Neural cell (in vitro differentiated cells): ENCODE measurements at regions not wholly inside any gene's neighbourhood (a gene's known extent, or its start where the extent isn't known, plus 50 kb on each side); places are given as distances from the start of the nearest gene placed in this dataset.

Experiments
- H2AFZ ChIP-seq: fragments of 200-600, 300-800 bp; sonication (generic), shearing (Covaris generic); 2 replicates; pipeline ENCODE4 v1.6.0; 2014; ENCODE audit warnings: low read depth, mild to moderate bottlenecking, antibody characterized with exemption, low read length, moderate library complexity
- H3F3A ChIP-seq: fragments of 200-600 bp; shearing (Covaris generic); 2 replicates; pipeline ENCODE4 v1.6.1; 2016; ENCODE audit warnings: mild to moderate bottlenecking, moderate library complexity, mixed read lengths, antibody characterized with exemption, low read length; ENCODE audit not compliant: insufficient read depth, poor library complexity, severe bottlenecking
- H3K27ac ChIP-seq: fragments of 200-600, 300-800 bp; sonication (generic), shearing (Covaris generic); 2 replicates; pipeline ENCODE4 v1.5.1; 2014; ENCODE audit warnings: mild to moderate bottlenecking, low read length, moderate library complexity
- H3K27me3 ChIP-seq: fragments of 300-800, 200-600 bp; sonication (generic), shearing (Covaris generic); 2 replicates; pipeline ENCODE4 v1.6.0; 2014; ENCODE audit warnings: mild to moderate bottlenecking, low read depth, low read length, moderate library complexity; ENCODE audit not compliant: insufficient read depth
- H3K36me3 ChIP-seq: fragments of 300-800, 200-600 bp; sonication (generic), shearing (Covaris generic); 2 replicates; pipeline ENCODE4 v1.5.1; 2014; ENCODE audit warnings: mild to moderate bottlenecking, antibody characterized with exemption, low read length, moderate library complexity; ENCODE audit not compliant: insufficient read depth
- H3K4me2 ChIP-seq: fragments of 300-800, 200-600 bp; sonication (generic), shearing (Covaris generic); 2 replicates; pipeline ENCODE4 v1.6.0; 2014; ENCODE audit warnings: mild to moderate bottlenecking, low read length
- H3K4me3 ChIP-seq: fragments of 300-800, 200-600 bp; sonication (generic), shearing (Covaris generic); 2 replicates; pipeline ENCODE4 v1.5.1; 2014; ENCODE audit warnings: mild to moderate bottlenecking, low read length, moderate library complexity
- H3K79me2 ChIP-seq: fragments of 200-600 bp; shearing (Covaris generic); replicated peaks from 2 replicates; pipeline ENCODE4 v1.6.0; 2014; ENCODE audit warnings: mild to moderate bottlenecking, low read length, moderate library complexity; ENCODE audit not compliant: insufficient read depth
- H3K9ac ChIP-seq: fragments of 300-800, 200-600 bp; sonication (generic), shearing (Covaris generic); 2 replicates; pipeline ENCODE4 v1.6.1; 2016; ENCODE audit warnings: mild to moderate bottlenecking, low read length, mixed read lengths
- H3K9me2 ChIP-seq: fragments of 200-600 bp; shearing (Covaris generic); 2 replicates; pipeline ENCODE4 v1.6.1; 2016; ENCODE audit warnings: mild to moderate bottlenecking, low read length, mixed read lengths; ENCODE audit not compliant: insufficient read depth
- H3K9me3 ChIP-seq: fragments of 200-600, 300-800 bp; sonication (generic), shearing (Covaris generic); 2 replicates; pipeline ENCODE4 v1.6.1; 2016; ENCODE audit warnings: mild to moderate bottlenecking, mixed run types, low read length, moderate library complexity, mixed read lengths
- H4K20me1 ChIP-seq: fragments of 200-600 bp; shearing (Covaris generic); 2 replicates; pipeline ENCODE4 v1.6.1; 2016; ENCODE audit warnings: mild to moderate bottlenecking, mixed run types; ENCODE audit not compliant: insufficient read depth
- CTCF ChIP-seq: fragments of 450-650 bp; IDR thresholded peaks from 2 replicates; pipeline ENCODE4 v1.5.1; 2014; ENCODE audit warnings: antibody characterized with exemption, mild to moderate bottlenecking, moderate library complexity; ENCODE audit not compliant: poor library complexity, severe bottlenecking
- EP300 ChIP-seq: fragments of 450-650 bp; conservative IDR thresholded peaks from 2 replicates; pipeline ENCODE4 v1.6.1; 2014; ENCODE audit warnings: antibody characterized with exemption, mild to moderate bottlenecking, moderate library complexity; ENCODE audit not compliant: poor library complexity, severe bottlenecking
- MXI1 ChIP-seq: fragments of 450-650 bp; conservative IDR thresholded peaks from 2 replicates; pipeline ENCODE4 v1.6.1; 2014; ENCODE audit warnings: antibody characterized with exemption, mild to moderate bottlenecking; ENCODE audit not compliant: poor library complexity, severe bottlenecking
- POLR2AphosphoS5 ChIP-seq: IDR thresholded peaks from 2 replicates; pipeline ENCODE4 v1.6.1; 2012
- REST ChIP-seq: IDR thresholded peaks from 2 replicates; pipeline ENCODE4 v1.6.1; 2012; ENCODE audit warnings: borderline replicate concordance
- SMC3 ChIP-seq: fragments of 450-650 bp; conservative IDR thresholded peaks from 2 replicates; pipeline ENCODE4 v1.6.1; 2014; ENCODE audit warnings: antibody characterized with exemption, mild to moderate bottlenecking, moderate library complexity; ENCODE audit not compliant: poor library complexity

GRCh38 chr5:135135530-135136226 lies 101.7 kb upstream of the PITX1 start:
- Histone ChIP-seq H3K9ac (no peak overlapping the region), H3K79me2 (no peaks in the 10 kb centered on the region)

GRCh38 chr5:135134691-135135381 lies 100.8 kb upstream of the PITX1 start:
- H3F3A ChIP-seq = no peaks in the 10 kb centered on the region
- no peaks in the 10 kb centered on the region for H3K36me3 ChIP-seq
- H3K4me3 ChIP-seq = no peak overlapping the region
- TF ChIP-seq EP300 (no peak), MXI1 (no peak), SMC3 (no peak), CTCF (no peak), POLR2AphosphoS5 (no peak), REST (no peak)
- no peaks in the 10 kb centered on the region for H3K9me3 ChIP-seq
- no peaks in the 10 kb centered on the region for H3K27me3 ChIP-seq
- no peak overlapping the region for H2AFZ ChIP-seq
- no peaks in the 10 kb centered on the region for H3K9me2 ChIP-seq
- H3K9ac ChIP-seq = no peak overlapping the region
- H3K27ac ChIP-seq = no peak overlapping the region
- no peak overlapping the region for H3K4me2 ChIP-seq
- no peaks in the 10 kb centered on the region for H4K20me1 ChIP-seq
- H3K79me2 ChIP-seq = no peaks in the 10 kb centered on the region

More at GRCh38 chr5:135135530-135136226, 101.7 kb upstream of the PITX1 start:
- H3K36me3 ChIP-seq = no peaks in the 10 kb centered on the region
- no peak overlapping the region for H3K4me2 ChIP-seq
- H3K9me2 ChIP-seq = no peaks in the 10 kb centered on the region
- TF ChIP-seq REST = no peak
- H3F3A ChIP-seq = no peaks in the 10 kb centered on the region
- H3K27ac ChIP-seq = no peak overlapping the region
- no peak overlapping the region for H3K4me3 ChIP-seq
- H2AFZ ChIP-seq = no peak overlapping the region
- no peaks in the 10 kb centered on the region for H3K9me3 ChIP-seq
- H4K20me1 ChIP-seq = no peaks in the 10 kb centered on the region
- H3K27me3 ChIP-seq = no peaks in the 10 kb centered on the region
